ENCODE measurements at regions not wholly inside any gene's neighbourhood (a gene's known extent, or its start where the extent isn't known, plus 50 kb on each side); places are given as distances from the start of the nearest gene placed in this dataset.
"Not testable (repeated sequence)": the region's sequence is repeated elsewhere in the genome, so short reads cannot be mapped to it uniquely, and the experiment has no call there.

DNA sequence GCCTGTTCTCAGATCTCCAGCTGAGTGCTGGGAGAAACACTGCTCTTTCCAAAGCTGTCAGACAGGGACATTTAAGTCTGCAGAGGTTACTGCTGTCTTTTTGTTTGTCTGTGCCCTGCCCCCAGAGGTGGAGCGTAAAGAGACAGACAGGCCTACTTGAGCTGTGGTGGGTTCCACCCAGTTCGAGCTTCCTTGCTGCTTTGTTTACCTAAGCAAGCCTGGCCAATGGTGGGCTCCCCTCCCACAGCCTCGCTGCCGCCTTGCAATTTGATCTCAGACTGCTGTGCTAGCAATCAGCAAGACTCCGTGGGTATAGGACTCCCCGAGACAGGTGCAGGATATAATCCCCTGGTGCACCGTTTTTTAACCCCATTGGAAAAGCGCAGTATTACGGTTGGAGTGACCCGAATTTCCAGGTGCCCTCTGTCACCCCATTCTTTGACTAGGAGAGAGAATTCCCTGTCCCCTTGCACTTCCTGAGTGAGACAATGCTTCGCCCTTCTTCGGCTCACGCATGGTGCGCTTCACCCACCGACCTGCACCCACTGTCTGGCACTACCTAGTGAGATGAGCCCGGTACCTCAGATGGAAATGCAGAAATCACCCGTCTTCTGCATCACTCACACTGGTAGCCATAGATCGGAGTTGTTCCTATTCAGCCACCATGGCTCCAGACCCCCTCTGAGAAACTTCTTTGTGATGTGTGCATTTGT, 650.3 kb upstream of the ALG10B start:
- H3K4me1 Mint-ChIP-seq = no peaks in the 10 kb centered on the region
- Histone ChIP-seq H3K27ac (ENCODE audit: low read length in 2 of 2) (no peak overlapping the region), H3K4me3 (ENCODE audit: control extremely low read depth in 1 of 5, extremely low read depth in 1 of 5, insufficient read depth in 1 of 5, low read depth in 2 of 5, low read length in 4 of 5) (no peak overlapping the region), H4K20me1 (ENCODE audit: control insufficient read depth, insufficient read depth, low read length, poor library complexity, severe bottlenecking) (no peaks in the 10 kb centered on the region), H3K9me3 (ENCODE audit: control extremely low read depth in 1 of 3, control insufficient read depth in 2 of 3, insufficient read depth in 1 of 3, low read length in 2 of 3) (peaks cover 0 to 7% (median 1%) of the 10 kb centered on the region in 3 donors), H3K27me3 (replicated peaks in 1 of 4; ENCODE audit: control extremely low read depth in 1 of 4, control insufficient read depth in 3 of 4, insufficient read depth in 4 of 4, low read length in 3 of 4) (no peaks in the 10 kb centered on the region), H3K9ac (ENCODE audit: low read length) (no peak overlapping the region), H3K79me2 (ENCODE audit: control insufficient read depth, insufficient read depth, low read length) (no peaks in the 10 kb centered on the region), H3K36me3 (replicated peaks in 1 of 2; ENCODE audit: control extremely low read depth in 1 of 2, control insufficient read depth in 1 of 2, extremely low read depth in 1 of 2, insufficient read depth in 2 of 2, low read length in 1 of 2) (no peaks in the 10 kb centered on the region), H2AFZ (ENCODE audit: insufficient read depth, low read depth, low read length, poor library complexity, severe bottlenecking) (no peak overlapping the region), H3K4me2 (replicated peaks; ENCODE audit: low read depth, low read length, poor library complexity, severe bottlenecking) (no peak overlapping the region), H3K4me1 (ENCODE audit: control insufficient read depth in 2 of 2, insufficient read depth in 2 of 2, low read length in 2 of 2) (no peaks in the 10 kb centered on the region)
- ChIA-PET CTCF (no interaction called here), POLR2A (no interaction called here)
- WGBS (ENCODE audit: insufficient coverage) = 88% methylated on average over 15 of the region's 18 CpGs
- peaks cover 5% of the 10 kb centered on the region for H3K9me3 Mint-ChIP-seq (ENCODE audit: insufficient read depth)
- no peak for DNase-seq
- ATAC-seq (ENCODE audit: low read depth) = no peak
- TF ChIP-seq, protein P1, sequence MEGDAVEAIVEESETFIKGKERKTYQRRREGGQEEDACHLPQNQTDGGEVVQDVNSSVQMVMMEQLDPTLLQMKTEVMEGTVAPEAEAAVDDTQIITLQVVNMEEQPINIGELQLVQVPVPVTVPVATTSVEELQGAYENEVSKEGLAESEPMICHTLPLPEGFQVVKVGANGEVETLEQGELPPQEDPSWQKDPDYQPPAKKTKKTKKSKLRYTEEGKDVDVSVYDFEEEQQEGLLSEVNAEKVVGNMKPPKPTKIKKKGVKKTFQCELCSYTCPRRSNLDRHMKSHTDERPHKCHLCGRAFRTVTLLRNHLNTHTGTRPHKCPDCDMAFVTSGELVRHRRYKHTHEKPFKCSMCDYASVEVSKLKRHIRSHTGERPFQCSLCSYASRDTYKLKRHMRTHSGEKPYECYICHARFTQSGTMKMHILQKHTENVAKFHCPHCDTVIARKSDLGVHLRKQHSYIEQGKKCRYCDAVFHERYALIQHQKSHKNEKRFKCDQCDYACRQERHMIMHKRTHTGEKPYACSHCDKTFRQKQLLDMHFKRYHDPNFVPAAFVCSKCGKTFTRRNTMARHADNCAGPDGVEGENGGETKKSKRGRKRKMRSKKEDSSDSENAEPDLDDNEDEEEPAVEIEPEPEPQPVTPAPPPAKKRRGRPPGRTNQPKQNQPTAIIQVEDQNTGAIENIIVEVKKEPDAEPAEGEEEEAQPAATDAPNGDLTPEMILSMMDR (IDR thresholded peaks at IDR 0.05) = no peak
- no peak for TF ChIP-seq EZH2 (IDR thresholded peaks at IDR 0.05; ENCODE audit: borderline replicate concordance, insufficient read depth, low read depth, low read length, poor library complexity, severe bottlenecking)
- intact Hi-C loops (cut with micrococcal nuclease) = no loop called here
- no peak overlapping the region for H3K4me3 Mint-ChIP-seq
- H3K27ac Mint-ChIP-seq = no peak overlapping the region
- H3K27me3 Mint-ChIP-seq = no peaks in the 10 kb centered on the region

DNA sequence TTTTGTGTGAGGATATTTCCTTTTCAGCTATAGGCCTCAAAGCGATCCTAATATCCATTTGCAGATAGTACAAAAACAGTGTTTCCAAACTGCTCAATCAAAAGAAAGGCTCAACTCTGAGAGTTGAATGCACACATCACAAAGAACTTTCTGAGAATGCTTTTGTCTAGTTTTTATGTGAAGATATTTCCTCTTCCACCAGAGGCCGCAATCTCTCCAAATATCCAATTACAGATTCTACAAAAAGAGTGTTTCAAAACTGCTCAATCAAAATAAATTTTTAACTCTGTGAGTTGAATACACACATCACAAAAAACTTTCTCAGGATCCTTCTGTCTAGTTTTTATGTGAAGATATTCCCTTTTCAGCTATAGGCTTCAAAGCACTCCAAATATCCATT, 648.0 kb upstream of the ALG10B start:
- H3K27ac ChIP-seq (ENCODE audit: low read length in 2 of 2); H3K27me3 Mint-ChIP-seq; H4K20me1 ChIP-seq (ENCODE audit: control insufficient read depth, insufficient read depth, low read length, poor library complexity, severe bottlenecking); DNase-seq; H3K9me3 ChIP-seq (ENCODE audit: control extremely low read depth in 1 of 3, control insufficient read depth in 2 of 3, insufficient read depth in 1 of 3, low read length in 2 of 3); H3K4me1 ChIP-seq (ENCODE audit: control insufficient read depth in 2 of 2, insufficient read depth in 2 of 2, low read length in 2 of 2); H3K4me3 ChIP-seq (ENCODE audit: control extremely low read depth in 1 of 5, extremely low read depth in 1 of 5, insufficient read depth in 1 of 5, low read depth in 2 of 5, low read length in 4 of 5); intact Hi-C loops (cut with micrococcal nuclease); ATAC-seq (ENCODE audit: low read depth); CTCF ChIA-PET; H3K27ac Mint-ChIP-seq; H3K9ac ChIP-seq (ENCODE audit: low read length); H3K36me3 ChIP-seq (replicated peaks in 1 of 2; ENCODE audit: control extremely low read depth in 1 of 2, control insufficient read depth in 1 of 2, extremely low read depth in 1 of 2, insufficient read depth in 2 of 2, low read length in 1 of 2); H3K9me3 Mint-ChIP-seq (ENCODE audit: insufficient read depth); POLR2A ChIA-PET; H3K79me2 ChIP-seq (ENCODE audit: control insufficient read depth, insufficient read depth, low read length); H3K4me1 Mint-ChIP-seq; H2AFZ ChIP-seq (ENCODE audit: insufficient read depth, low read depth, low read length, poor library complexity, severe bottlenecking); H3K4me2 ChIP-seq (replicated peaks; ENCODE audit: low read depth, low read length, poor library complexity, severe bottlenecking); H3K27me3 ChIP-seq (replicated peaks in 1 of 4; ENCODE audit: control extremely low read depth in 1 of 4, control insufficient read depth in 3 of 4, insufficient read depth in 4 of 4, low read length in 3 of 4); H3K4me3 Mint-ChIP-seq: not testable (repeated sequence)
- WGBS (ENCODE audit: insufficient coverage) = no CpG with 5 or more reads among the region's 2 CpGs

Data from B cell (primary cell).